Activated T-helper 2 cell treated with anti-CD3 and anti-CD28 coated beads, Interferon-gamma antibody, Interleukin-2, Interleukin-4, amounts not matched to agents 10 μg/mL and 5 μg/mL and 100 μg/mL, durations not matched to agents 14 hours and 24 hours and 36 hours (primary cell): ENCODE measurements at regions not wholly inside any gene's neighbourhood (a gene's known extent, or its start where the extent isn't known, plus 50 kb on each side); places are given as distances from the start of the nearest gene placed in this dataset.
"Not testable (repeated sequence)": the region's sequence is repeated elsewhere in the genome, so short reads cannot be mapped to it uniquely, and the experiment has no call there.

ENCODE experiments used
- DNase-seq: peaks from one replicate; pipeline ENCODE4 v3.0.0; 2021; ENCODE audit warnings: low spot score
- H3K27ac Mint-ChIP-seq: one replicate; pipeline ENCODE4 v1.8.0; 2021; ENCODE audit warnings: mixed read lengths
- H3K27me3 Mint-ChIP-seq: one replicate; pipeline ENCODE4 v1.8.0; 2021; ENCODE audit warnings: low read depth, mixed read lengths
- H3K36me3 Mint-ChIP-seq: one replicate; pipeline ENCODE4 v1.8.0; 2021; ENCODE audit warnings: low read depth, mixed read lengths
- H3K4me1 Mint-ChIP-seq: one replicate; pipeline ENCODE4 v1.8.0; 2021; ENCODE audit warnings: low read depth, mixed read lengths
- H3K4me3 Mint-ChIP-seq: one replicate; pipeline ENCODE4 v1.8.0; 2021; ENCODE audit warnings: low read depth, mild to moderate bottlenecking, moderate library complexity, mixed read lengths
- H3K9me3 Mint-ChIP-seq: one replicate; pipeline ENCODE4 v1.8.0; 2021; ENCODE audit warnings: mixed read lengths
- intact Hi-C: fragments of 100-400 bp; cut with micrococcal nuclease; formaldehyde crosslinking; loops from one replicate; pipeline ENCODE4 v1.15.1; 2023

GRCh38 chr15:38085931-38086568, 151.6 kb downstream of the TMCO5A start:
- no peaks in the 10 kb centered on the region for H3K36me3 Mint-ChIP-seq
- intact Hi-C loops, result no loop called here
- H3K4me3 Mint-ChIP-seq, result no peak overlapping the region
- peaks cover 44% of the 10 kb centered on the region for H3K27me3 Mint-ChIP-seq
- no peak for DNase-seq
- no peak overlapping the region for H3K27ac Mint-ChIP-seq
- H3K9me3 Mint-ChIP-seq, result no peaks in the 10 kb centered on the region
- H3K4me1 Mint-ChIP-seq, result peaks cover 11% of the 10 kb centered on the region

- DNase-seq, result no peak
- intact Hi-C loops, result no loop called here
- no peak overlapping the region for H3K27ac Mint-ChIP-seq
- peaks cover 11% of the 10 kb centered on the region for H3K4me1 Mint-ChIP-seq
- H3K9me3 Mint-ChIP-seq, result no peaks in the 10 kb centered on the region
- H3K36me3 Mint-ChIP-seq, result no peaks in the 10 kb centered on the region
- H3K4me3 Mint-ChIP-seq, result no peak overlapping the region
- H3K27me3 Mint-ChIP-seq, result peaks cover 39% of the 10 kb centered on the region
Observed at GRCh38 chr15:38086611-38087010, 152.2 kb downstream of the TMCO5A start.

GRCh38 chr15:38088971-38089370, 154.5 kb downstream of the TMCO5A start:
- no peak for DNase-seq
- H3K36me3 Mint-ChIP-seq, result no peaks in the 10 kb centered on the region
- H3K27ac Mint-ChIP-seq, result no peak overlapping the region
- intact Hi-C loops, result no loop called here
- no peaks in the 10 kb centered on the region for H3K9me3 Mint-ChIP-seq
- peaks cover 10% of the 10 kb centered on the region for H3K4me1 Mint-ChIP-seq
- no peak overlapping the region for H3K4me3 Mint-ChIP-seq
- H3K27me3 Mint-ChIP-seq, result peaks cover 34% of the 10 kb centered on the region

- H3K27ac Mint-ChIP-seq, result no peak overlapping the region
- intact Hi-C loops, result no loop called here
- DNase-seq, result no peak
- peaks cover 32% of the 10 kb centered on the region for H3K27me3 Mint-ChIP-seq
- H3K9me3 Mint-ChIP-seq, result no peaks in the 10 kb centered on the region
- H3K4me1 Mint-ChIP-seq, result peaks cover under 1% of the 10 kb centered on the region
- H3K36me3 Mint-ChIP-seq, result no peaks in the 10 kb centered on the region
- no peak overlapping the region for H3K4me3 Mint-ChIP-seq
Observed at GRCh38 chr15:38090223-38090622, 155.8 kb downstream of the TMCO5A start.

GRCh38 chr15:38090678-38091077, 156.2 kb downstream of the TMCO5A start:
- no peak for DNase-seq
- H3K27me3 Mint-ChIP-seq, result peaks cover 29% of the 10 kb centered on the region
- no peak overlapping the region for H3K4me3 Mint-ChIP-seq
- intact Hi-C loops, result no loop called here
- peaks cover 1% of the 10 kb centered on the region for H3K9me3 Mint-ChIP-seq
- H3K4me1 Mint-ChIP-seq, result no peaks in the 10 kb centered on the region
- H3K27ac Mint-ChIP-seq, result no peak overlapping the region
- no peaks in the 10 kb centered on the region for H3K36me3 Mint-ChIP-seq

GRCh38 chr15:38091078-38091645, 156.7 kb downstream of the TMCO5A start:
- no peaks in the 10 kb centered on the region for H3K4me1 Mint-ChIP-seq
- no peak overlapping the region for H3K27ac Mint-ChIP-seq
- DNase-seq, result no peak
- H3K9me3 Mint-ChIP-seq, result peaks cover 4% of the 10 kb centered on the region
- H3K36me3 Mint-ChIP-seq, result no peaks in the 10 kb centered on the region
- peaks cover 24% of the 10 kb centered on the region for H3K27me3 Mint-ChIP-seq
- intact Hi-C loops, result no loop called here
- no peak overlapping the region for H3K4me3 Mint-ChIP-seq

- H3K36me3 Mint-ChIP-seq, result no peaks in the 10 kb centered on the region
- peaks cover 12% of the 10 kb centered on the region for H3K27me3 Mint-ChIP-seq
- no peak overlapping the region for H3K27ac Mint-ChIP-seq
- no peak overlapping the region for H3K4me3 Mint-ChIP-seq
- intact Hi-C loops, result no loop called here
- no peaks in the 10 kb centered on the region for H3K4me1 Mint-ChIP-seq
- peaks cover 13% of the 10 kb centered on the region for H3K9me3 Mint-ChIP-seq
- DNase-seq, result no peak
Observed at GRCh38 chr15:38093931-38094330, 158.7 kb upstream of the SPRED1 start.

GRCh38 chr15:38102972-38103371, 149.7 kb upstream of the SPRED1 start:
- no peak for DNase-seq
- no peaks in the 10 kb centered on the region for H3K27me3 Mint-ChIP-seq
- H3K36me3 Mint-ChIP-seq, result no peaks in the 10 kb centered on the region
- no peaks in the 10 kb centered on the region for H3K4me1 Mint-ChIP-seq
- H3K4me3 Mint-ChIP-seq, result no peak overlapping the region
- no peak overlapping the region for H3K27ac Mint-ChIP-seq
- intact Hi-C loops, result no loop called here
- H3K9me3 Mint-ChIP-seq, result peaks cover 2% of the 10 kb centered on the region

GRCh38 chr15:38103564-38103963, 149.1 kb upstream of the SPRED1 start:
- Mint-ChIP-seq H3K27me3 (no peaks in the 10 kb centered on the region), H3K4me3 (no peak overlapping the region), H3K27ac (no peak overlapping the region), H3K36me3 (no peaks in the 10 kb centered on the region), H3K9me3 (no peaks in the 10 kb centered on the region), H3K4me1 (no peaks in the 10 kb centered on the region)
- no peak for DNase-seq
- intact Hi-C loops, result no loop called here

GRCh38 chr15:38111070-38111469, 141.6 kb upstream of the SPRED1 start:
- intact Hi-C loops, result no loop called here
- Mint-ChIP-seq H3K4me3 (no peak overlapping the region), H3K27ac (no peak overlapping the region), H3K9me3 (no peaks in the 10 kb centered on the region), H3K36me3 (no peaks in the 10 kb centered on the region), H3K27me3 (no peaks in the 10 kb centered on the region), H3K4me1 (no peaks in the 10 kb centered on the region)
- DNase-seq, result no peak

GRCh38 chr15:38112406-38112805, 140.2 kb upstream of the SPRED1 start:
- DNase-seq, result no peak
- Mint-ChIP-seq H3K27me3 (no peaks in the 10 kb centered on the region), H3K4me3 (no peak overlapping the region), H3K36me3 (no peaks in the 10 kb centered on the region), H3K4me1 (no peaks in the 10 kb centered on the region), H3K27ac (no peak overlapping the region), H3K9me3 (no peaks in the 10 kb centered on the region)
- intact Hi-C loops, result no loop called here

- H3K9me3 Mint-ChIP-seq, result no peaks in the 10 kb centered on the region
- no peaks in the 10 kb centered on the region for H3K36me3 Mint-ChIP-seq
- no peak overlapping the region for H3K27ac Mint-ChIP-seq
- DNase-seq, result no peak
- intact Hi-C loops, result no loop called here
- no peaks in the 10 kb centered on the region for H3K4me1 Mint-ChIP-seq
- no peak overlapping the region for H3K4me3 Mint-ChIP-seq
- H3K27me3 Mint-ChIP-seq, result no peaks in the 10 kb centered on the region
Observed at GRCh38 chr15:38115121-38115520, 137.5 kb upstream of the SPRED1 start.

GRCh38 chr15:38117781-38118180, 134.9 kb upstream of the SPRED1 start:
- DNase-seq, result no peak
- intact Hi-C loops, result no loop called here
- H3K4me3 Mint-ChIP-seq, result no peak overlapping the region
- H3K4me1 Mint-ChIP-seq, result no peaks in the 10 kb centered on the region
- peaks cover 6% of the 10 kb centered on the region for H3K9me3 Mint-ChIP-seq
- no peaks in the 10 kb centered on the region for H3K27me3 Mint-ChIP-seq
- H3K36me3 Mint-ChIP-seq, result no peaks in the 10 kb centered on the region
- no peak overlapping the region for H3K27ac Mint-ChIP-seq

GRCh38 chr15:38119865-38120264, 132.8 kb upstream of the SPRED1 start:
- H3K4me3 Mint-ChIP-seq, H3K27ac Mint-ChIP-seq, H3K4me1 Mint-ChIP-seq, H3K9me3 Mint-ChIP-seq, intact Hi-C loops, H3K36me3 Mint-ChIP-seq, DNase-seq, H3K27me3 Mint-ChIP-seq: not testable (repeated sequence)
